SH-SY5Y (cell line): ENCODE measurements at regions not wholly inside any gene's neighbourhood (a gene's known extent, or its start where the extent isn't known, plus 50 kb on each side); places are given as distances from the start of the nearest gene placed in this dataset.

ENCODE experiments used
- GATA2 ChIP-seq: IDR thresholded peaks from 2 replicates; pipeline ENCODE4 v1.6.1; 2011; ENCODE audit warnings: mild to moderate bottlenecking, low read depth, low read length
- GATA3 ChIP-seq: IDR thresholded peaks from 2 replicates; pipeline ENCODE4 v1.6.1; 2011; ENCODE audit warnings: low read depth, mild to moderate bottlenecking, low read length, moderate library complexity

DNA sequence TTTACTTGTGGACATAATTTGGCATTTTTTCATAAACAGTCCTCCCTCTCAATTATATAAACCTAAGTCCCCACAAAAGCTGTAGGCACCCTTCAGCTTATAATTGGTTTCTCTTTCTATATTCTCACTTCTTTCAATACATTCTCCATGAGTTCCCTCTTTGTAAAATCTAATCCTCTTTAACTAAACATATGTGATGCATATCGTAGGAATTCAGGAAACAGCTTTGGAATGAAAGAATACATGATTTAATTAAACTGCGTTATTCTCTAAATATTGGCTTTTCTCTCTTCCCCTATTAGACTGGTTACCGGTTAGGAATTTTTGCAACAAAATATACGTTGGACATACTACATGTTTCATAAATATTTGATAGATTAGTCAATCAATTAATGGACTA lies 1122.6 kb downstream of the FLRT2 start:
- TF ChIP-seq GATA2 (no peak), GATA3 (no peak)
